ENCODE measurements at regions not wholly inside any gene's neighbourhood (a gene's known extent, or its start where the extent isn't known, plus 50 kb on each side); places are given as distances from the start of the nearest gene placed in this dataset.
"Not testable (repeated sequence)": the region's sequence is repeated elsewhere in the genome, so short reads cannot be mapped to it uniquely, and the experiment has no call there.

GRCh38 chr2:220753486-220753885 lies 818.6 kb downstream of the EPHA4 start:
- DNase-seq, result no peak

- no peak for DNase-seq
Measured at GRCh38 chr2:220756653-220757052, 815.5 kb downstream of the EPHA4 start.

DNA sequence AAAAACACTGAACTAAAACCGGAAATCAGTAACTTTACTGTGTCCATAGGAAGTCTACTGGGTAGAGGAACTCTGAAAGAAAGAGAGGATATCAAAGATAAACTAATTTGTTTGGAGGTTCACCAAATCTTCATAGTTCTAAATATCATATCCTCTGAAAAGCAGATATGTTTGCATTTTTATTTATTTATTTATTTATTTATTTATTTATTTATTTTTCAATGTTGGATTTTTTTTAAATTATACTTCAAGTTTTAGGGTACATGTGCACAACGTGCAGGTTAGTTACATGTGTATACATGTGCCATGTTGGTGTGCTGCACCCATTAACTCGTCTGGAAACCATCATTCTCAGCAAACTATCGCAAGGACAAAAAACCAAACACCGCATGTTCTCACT lies 813.7 kb downstream of the EPHA4 start:
- DNase-seq, result not testable (repeated sequence)

DNA sequence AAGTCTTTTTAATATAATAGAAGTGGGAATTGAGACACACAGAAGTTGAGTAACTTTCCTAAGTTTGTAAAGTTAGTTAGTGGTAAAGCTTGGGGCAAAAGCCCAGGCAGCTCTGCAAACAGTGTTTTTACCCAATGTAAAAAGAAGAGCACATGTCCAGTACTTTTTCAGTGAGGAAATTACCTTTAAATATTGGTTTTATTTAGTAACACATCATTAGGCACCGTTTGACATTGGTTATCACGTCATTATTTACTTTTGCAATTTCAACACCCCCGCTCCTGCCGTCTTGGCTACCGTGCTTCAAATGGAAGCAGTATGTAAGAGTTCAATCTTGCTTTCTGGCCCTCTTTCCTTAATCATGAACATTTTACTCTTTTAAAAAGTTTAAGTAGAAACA lies 807.9 kb downstream of the EPHA4 start:
- no peak for DNase-seq

- DNase-seq, result no peak
Measured at GRCh38 chr2:220767591-220768255, 804.4 kb downstream of the EPHA4 start.

GRCh38 chr2:220775856-220776488 lies 796.1 kb downstream of the EPHA4 start:
- no peak for DNase-seq

GRCh38 chr2:220779076-220779475 lies 793.0 kb downstream of the EPHA4 start:
- DNase-seq, result not testable (repeated sequence)

GRCh38 chr2:220779511-220779910 lies 792.6 kb downstream of the EPHA4 start:
- DNase-seq, result no peak

DNA sequence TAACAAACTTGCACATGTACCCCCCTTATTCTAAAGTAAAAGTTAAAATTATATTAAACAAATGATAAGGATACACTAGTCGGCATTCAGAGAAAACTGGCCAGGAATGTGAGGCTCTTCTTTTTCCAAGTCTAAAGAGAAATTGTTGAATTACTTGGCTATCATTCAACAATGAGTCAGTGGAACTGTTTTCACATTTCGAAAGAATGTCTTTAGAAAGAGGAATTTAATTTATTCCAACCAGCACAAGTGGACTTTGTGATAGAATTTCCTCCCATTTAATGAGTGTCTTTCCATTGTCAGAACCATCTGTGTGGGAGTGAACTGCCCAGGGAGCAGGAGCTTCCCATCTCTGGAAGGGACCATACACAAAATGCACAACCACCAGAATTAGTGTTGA lies 792.2 kb downstream of the EPHA4 start:
- DNase-seq, result no peak

DNA sequence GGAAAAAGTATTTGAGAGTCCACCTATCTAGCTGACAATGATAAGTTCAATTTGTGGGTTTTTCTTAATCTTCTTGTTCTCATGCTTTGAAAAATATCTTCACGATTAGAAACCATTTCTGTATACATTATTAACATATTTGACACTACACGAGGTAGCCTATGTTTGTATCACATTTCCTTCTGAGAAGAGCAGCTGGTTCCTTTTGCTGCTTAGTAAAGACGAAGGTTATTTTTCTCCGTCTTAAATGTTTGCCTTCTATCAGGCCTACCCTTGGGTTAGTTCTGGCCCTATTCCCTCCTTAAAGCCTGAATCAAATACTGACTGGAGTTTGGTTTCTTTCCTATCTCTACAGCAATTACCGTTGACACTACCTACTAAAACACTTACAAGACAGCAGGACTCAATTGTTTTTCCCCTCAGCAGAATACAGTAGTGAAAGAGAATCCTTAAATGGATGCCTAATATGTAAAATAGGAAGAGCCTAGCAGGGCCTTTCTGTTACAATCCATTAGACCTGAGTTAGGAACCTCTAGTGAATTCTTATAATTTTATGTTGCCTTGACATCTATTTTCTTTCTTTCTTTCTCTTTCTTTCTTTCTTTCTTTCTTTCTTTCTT lies 790.4 kb downstream of the EPHA4 start:
- no peak for DNase-seq

GRCh38 chr2:220782609-220783113 lies 789.4 kb downstream of the EPHA4 start:
- no peak for DNase-seq

DNA sequence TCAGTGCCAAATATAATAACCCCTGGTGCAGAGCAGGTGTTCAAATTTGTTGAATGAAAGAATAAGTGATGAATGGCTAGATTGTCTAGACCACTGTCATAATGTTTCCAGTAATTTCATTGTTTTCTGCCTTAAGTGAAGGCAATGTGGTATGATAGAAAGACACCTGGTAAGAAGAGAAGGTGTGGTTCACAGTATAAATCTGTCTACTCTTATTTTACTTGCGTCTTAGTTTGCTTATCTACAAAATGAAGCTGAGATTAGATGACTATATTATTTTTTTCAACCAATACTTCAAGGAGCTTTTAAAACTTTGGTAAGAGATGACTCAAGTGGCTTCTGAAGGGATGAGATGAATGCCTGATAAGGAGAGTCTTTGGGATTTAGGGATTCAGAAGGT lies 788.4 kb downstream of the EPHA4 start:
- no peak for DNase-seq

DNA sequence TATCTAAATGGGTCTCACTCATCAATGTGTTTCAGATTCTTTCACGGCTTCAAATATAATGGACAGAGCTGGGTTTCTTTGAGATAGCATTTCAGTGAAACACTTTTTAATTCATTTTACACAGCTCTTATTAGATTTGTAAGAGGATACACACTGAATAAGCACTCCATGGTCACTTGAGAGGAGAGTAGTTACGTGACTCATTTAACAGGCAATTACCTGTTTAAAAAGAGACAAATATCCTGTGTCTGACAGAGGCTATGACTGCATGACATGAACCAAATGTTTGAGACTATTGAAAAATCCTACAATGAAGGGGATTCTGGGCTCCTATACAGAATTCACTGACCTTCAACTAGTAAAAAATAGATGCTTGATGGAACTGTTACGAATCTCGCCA lies 786.9 kb downstream of the EPHA4 start:
- DNase-seq, result no peak

DNA sequence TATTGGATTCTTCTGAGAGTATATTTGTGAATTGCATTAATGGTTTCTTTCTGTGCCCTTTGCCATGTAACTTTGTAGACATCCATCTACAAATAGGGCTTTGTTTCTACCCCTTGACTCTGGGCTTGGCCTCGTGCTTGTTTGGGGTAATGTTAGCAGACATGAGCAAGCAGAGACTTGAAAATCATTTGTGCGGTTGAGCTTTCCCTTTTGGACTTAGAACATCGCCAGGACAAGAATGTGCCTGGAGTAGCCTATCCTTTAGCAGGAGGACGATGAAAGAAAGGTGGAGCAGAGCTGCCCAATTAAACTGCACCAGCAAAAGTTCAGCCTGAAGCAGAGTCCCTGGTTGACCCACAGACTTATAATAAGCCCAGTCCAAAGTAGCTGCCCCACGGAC lies 785.9 kb downstream of the EPHA4 start:
- no peak for DNase-seq

- no peak for DNase-seq
Measured at GRCh38 chr2:220787251-220787650, 784.9 kb downstream of the EPHA4 start.

- no peak for DNase-seq
Measured at GRCh38 chr2:220789961-220790360, 782.1 kb downstream of the EPHA4 start.

GRCh38 chr2:220795705-220796104 lies 776.4 kb downstream of the EPHA4 start:
- no peak for DNase-seq

GRCh38 chr2:220811115-220811514 lies 761.0 kb downstream of the EPHA4 start:
- DNase-seq, result no peak

GRCh38 chr2:220811952-220812570 lies 760.0 kb downstream of the EPHA4 start:
- no peak for DNase-seq

GRCh38 chr2:220814441-220814840 lies 757.7 kb downstream of the EPHA4 start:
- DNase-seq, result no peak

DNA sequence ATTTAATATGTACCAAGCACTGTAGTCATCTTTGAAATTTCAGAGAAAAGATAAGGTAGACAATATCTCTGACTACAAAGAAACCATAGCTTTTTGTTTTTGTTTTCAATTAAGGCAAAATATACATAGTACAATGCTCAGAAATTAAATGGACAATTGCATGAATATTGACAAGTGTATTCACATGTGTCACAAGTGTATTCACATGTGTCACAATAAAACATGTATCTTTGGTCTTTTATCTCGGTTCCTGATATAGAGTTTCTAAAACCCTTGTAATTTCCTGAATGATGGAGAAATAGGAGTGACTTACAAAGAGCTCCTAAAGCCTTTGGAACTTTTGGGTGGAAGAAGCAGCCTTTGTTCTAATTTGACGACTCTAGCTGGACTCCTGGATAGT lies 756.4 kb downstream of the EPHA4 start:
- DNase-seq, result no peak

DNA sequence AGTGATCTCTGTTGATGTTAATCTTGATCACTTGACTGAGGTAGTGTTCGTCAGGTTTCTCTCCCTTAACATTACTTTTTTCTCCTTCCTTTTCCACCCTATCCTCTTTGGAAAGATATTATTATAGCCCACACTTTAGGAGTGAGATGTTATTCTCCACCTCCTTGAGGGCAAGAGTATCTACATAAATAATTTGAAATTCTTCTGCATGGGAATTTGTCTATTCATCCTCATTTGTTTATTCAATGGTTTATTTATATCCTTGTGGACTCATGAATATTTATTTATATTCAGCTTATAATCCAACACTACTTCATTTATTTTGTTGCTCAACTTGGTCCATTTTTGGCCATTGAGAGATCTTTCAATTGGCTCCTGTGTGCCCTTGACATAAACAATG lies 750.4 kb downstream of the EPHA4 start:
- no peak for DNase-seq

- DNase-seq, result not testable (repeated sequence)
Measured at GRCh38 chr2:220823590-220823989, 748.5 kb downstream of the EPHA4 start.

DNA sequence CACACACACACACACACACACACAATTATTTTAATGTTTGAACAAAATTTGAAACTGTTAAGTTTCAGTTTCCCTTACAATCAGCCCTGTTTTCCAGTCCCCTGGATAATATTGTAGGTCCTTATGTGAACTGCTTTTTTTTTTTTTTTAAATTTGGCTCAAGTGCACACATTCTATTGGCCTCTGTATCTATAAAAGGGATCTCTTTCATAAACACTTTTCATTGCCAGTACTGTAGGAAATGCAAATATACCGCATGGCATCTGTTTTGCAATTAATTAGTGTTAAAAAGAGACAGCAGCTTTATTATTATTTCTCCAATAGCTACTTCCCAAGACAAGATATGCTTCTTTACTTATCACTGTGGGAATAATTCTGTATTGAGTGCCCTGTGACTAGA lies 738.7 kb downstream of the EPHA4 start:
- DNase-seq, result no peak
